PC-3 (cell line): ENCODE measurements at regions not wholly inside any gene's neighbourhood (a gene's known extent, or its start where the extent isn't known, plus 50 kb on each side); places are given as distances from the start of the nearest gene placed in this dataset.

Source experiments
- ATAC-seq: fragments of 200-7000 bp; cut with Tn5 transposase; 2 replicates; pipeline ENCODE4 v1.9.1; 2020; ENCODE audit warnings: mild to moderate bottlenecking, moderate library complexity
- BruUV-seq: library from RNA; stranded (reverse); fragments of 400-500 nt; replicated peaks from 2 replicates; lab custom pipeline; 2021; lab: Mats Ljungman, UMichigan
- CTCF ChIA-PET: fragments of 300-600 bp; sonication (Branson Sonifier 250); formaldehyde crosslinking; loops from one replicate; lab custom pipeline; 2022; ENCODE audit warnings: antibody characterized with exemption; lab: Charles Lee
- POLR2A ChIA-PET: fragments of 300-600 bp; sonication (Branson Sonifier 250); formaldehyde crosslinking; loops from one replicate; lab custom pipeline; 2022; ENCODE audit warnings: antibody characterized with exemption; ENCODE audit not compliant: unreplicated experiment; lab: Charles Lee
- DNase-seq: peaks from one replicate; pipeline ENCODE4 v3.0.0-alpha.2; 2015
- H2AFZ ChIP-seq: fragments of 300-600 bp; sonication (generic); 2 replicates; pipeline ENCODE4 v1.6.0; 2016; ENCODE audit warnings: antibody characterized with exemption, low read length
- H3F3A ChIP-seq: fragments of 300-600 bp; sonication (generic); one replicate; pipeline ENCODE4 v1.6.0; 2017; ENCODE audit warnings: antibody characterized with exemption, low read length, control low read depth, mild to moderate bottlenecking; ENCODE audit not compliant: unreplicated experiment
- H3K27ac ChIP-seq: fragments of 300-600 bp; sonication (generic); 2 replicates; pipeline ENCODE4 v1.5.1; 2016; ENCODE audit warnings: mild to moderate bottlenecking, low read length
- H3K27me3 ChIP-seq: fragments of 300-600 bp; sonication (generic); 2 replicates; pipeline ENCODE4 v1.6.1; 2016; ENCODE audit warnings: low read length, mixed read lengths
- H3K36me3 ChIP-seq: fragments of 300-600 bp; sonication (generic); 2 replicates; pipeline ENCODE4 v1.6.1; 2016; ENCODE audit warnings: low read depth, mixed run types, low read length, mixed read lengths
- H3K4me1 ChIP-seq: fragments of 300-600 bp; sonication (generic); 2 replicates; pipeline ENCODE4 v1.5.1; 2016; ENCODE audit warnings: low read length; ENCODE audit not compliant: insufficient read depth
- H3K4me2 ChIP-seq: fragments of 300-600 bp; sonication (generic); 2 replicates; pipeline ENCODE4 v1.6.0; 2016; ENCODE audit warnings: low read length
- H3K4me3 ChIP-seq: fragments of 300-600 bp; sonication (generic); 2 replicates; pipeline ENCODE4 v1.5.1; 2016; ENCODE audit warnings: mild to moderate bottlenecking, low read length, mixed read lengths
- H3K79me2 ChIP-seq: fragments of 300-600 bp; sonication (generic); 2 replicates; pipeline ENCODE4 v1.6.1; 2017; ENCODE audit warnings: low read length, mixed read lengths
- H3K9ac ChIP-seq: fragments of 300-600 bp; sonication (generic); 2 replicates; pipeline ENCODE4 v1.6.0; 2016; ENCODE audit warnings: mild to moderate bottlenecking, low read length
- H3K9me2 ChIP-seq: fragments of 300-600 bp; sonication (generic); replicated peaks from 2 replicates; pipeline ENCODE4 v1.6.1; 2016; ENCODE audit warnings: mixed run types, low read length, mixed read lengths
- H3K9me3 ChIP-seq: fragments of 300-600 bp; sonication (generic); 2 replicates; pipeline ENCODE4 v1.6.1; 2016; ENCODE audit warnings: low read length, mixed read lengths
- H4K20me1 ChIP-seq: fragments of 300-600 bp; sonication (generic); 2 replicates; pipeline ENCODE4 v1.6.1; 2016; ENCODE audit warnings: low read length, mixed read lengths
- CTCF ChIP-seq: fragments of 300-600 bp; sonication (generic); conservative IDR thresholded peaks from 2 replicates; pipeline ENCODE4 v1.5.1; 2017; ENCODE audit warnings: antibody characterized with exemption, low read depth, mild to moderate bottlenecking, low read length
- EZH2 ChIP-seq: fragments of 300-600 bp; sonication (generic); IDR thresholded peaks from one replicate; pipeline ENCODE4 v1.6.1; 2017; ENCODE audit warnings: antibody characterized with exemption, mild to moderate bottlenecking, low read length; ENCODE audit not compliant: unreplicated experiment
- EZH2phosphoT487 ChIP-seq: fragments of 300-600 bp; sonication (generic); IDR thresholded peaks from 2 replicates; pipeline ENCODE4 v1.6.1; 2018; ENCODE audit warnings: mild to moderate bottlenecking, antibody characterized with exemption, low read length, borderline replicate concordance
- intact Hi-C: fragments of 100-400 bp; cut with micrococcal nuclease; formaldehyde crosslinking; loops from 2 replicates; pipeline ENCODE4 v1.9.0; 2023

GRCh38 chr3:171970301-171970788, 69.0 kb upstream of the FNDC3B start:
- Histone ChIP-seq H3K79me2 (no peaks in the 10 kb centered on the region), H3K27me3 (no peaks in the 10 kb centered on the region), H3K9me2 (no peaks in the 10 kb centered on the region), H3K4me3 (no peak overlapping the region), H3K9ac (no peak overlapping the region), H3K9me3 (no peaks in the 10 kb centered on the region), H3F3A (no peaks in the 10 kb centered on the region), H3K4me2 (no peak overlapping the region), H3K27ac (no peak overlapping the region), H4K20me1 (no peaks in the 10 kb centered on the region), H3K36me3 (no peaks in the 10 kb centered on the region), H3K4me1 (peaks cover 24% of the 10 kb centered on the region), H2AFZ (no peak overlapping the region)
- intact Hi-C loops: no loop called here
- POLR2A ChIA-PET: no interaction called here
- no peak for TF ChIP-seq EZH2phosphoT487
- no peak for TF ChIP-seq EZH2
- no peak for TF ChIP-seq CTCF
- ATAC-seq (no peak), DNase-seq (no peak)
- CTCF ChIA-PET: no interaction called here
- no TSS peak for BruUV-seq

- intact Hi-C loops: no loop called here
- Histone ChIP-seq H3K27me3 (no peaks in the 10 kb centered on the region), H3K4me1 (peaks cover 17% of the 10 kb centered on the region), H4K20me1 (no peaks in the 10 kb centered on the region), H3K9me3 (no peaks in the 10 kb centered on the region), H3K4me3 (no peak overlapping the region), H2AFZ (no peak overlapping the region), H3F3A (no peaks in the 10 kb centered on the region), H3K9me2 (no peaks in the 10 kb centered on the region), H3K36me3 (no peaks in the 10 kb centered on the region), H3K4me2 (no peak overlapping the region), H3K9ac (no peak overlapping the region), H3K79me2 (no peaks in the 10 kb centered on the region), H3K27ac (no peak overlapping the region)
- TF ChIP-seq CTCF (no peak), EZH2phosphoT487 (no peak), EZH2 (no peak)
- DNase-seq: peak; percentile 25
- ChIA-PET POLR2A (no interaction called here), CTCF (no interaction called here)
- no peak for ATAC-seq
- BruUV-seq: no TSS peak
Measured at GRCh38 chr3:171971919-171972514, 67.4 kb upstream of the FNDC3B start.

GRCh38 chr3:171972871-171973348, 66.5 kb upstream of the FNDC3B start:
- ATAC-seq: no peak

More at GRCh38 chr3:171972871-171973348, 66.5 kb upstream of the FNDC3B start:
- H2AFZ ChIP-seq: no peak overlapping the region
- H3K9ac ChIP-seq: no peak overlapping the region
- POLR2A ChIA-PET: no interaction called here
- H3K27me3 ChIP-seq: no peaks in the 10 kb centered on the region
- H4K20me1 ChIP-seq: no peaks in the 10 kb centered on the region
- intact Hi-C loops: no loop called here
- no peaks in the 10 kb centered on the region for H3K36me3 ChIP-seq
- CTCF ChIA-PET: no interaction called here
- H3F3A ChIP-seq: no peaks in the 10 kb centered on the region
- no peak for DNase-seq
- no peaks in the 10 kb centered on the region for H3K9me2 ChIP-seq
- H3K27ac ChIP-seq: no peak overlapping the region
- no peaks in the 10 kb centered on the region for H3K79me2 ChIP-seq
- no peak overlapping the region for H3K4me2 ChIP-seq
- TF ChIP-seq EZH2phosphoT487 (no peak), EZH2 (no peak), CTCF (no peak)
- no peak overlapping the region for H3K4me3 ChIP-seq
- peaks cover 8% of the 10 kb centered on the region for H3K4me1 ChIP-seq
- no TSS peak for BruUV-seq
- H3K9me3 ChIP-seq: no peaks in the 10 kb centered on the region
